Mucosa of descending colon (tissue), 3 donors: ENCODE measurements at regions not wholly inside any gene's neighbourhood (a gene's known extent, or its start where the extent isn't known, plus 50 kb on each side); places are given as distances from the start of the nearest gene placed in this dataset.
"Not testable (repeated sequence)": the region's sequence is repeated elsewhere in the genome, so short reads cannot be mapped to it uniquely, and the experiment has no call there.

Experiments used
- ATAC-seq: fragments of 200-7000 bp; cut with Tn5 transposase; one replicate; pipeline ENCODE4 v1.9.1; 2020; ENCODE audit warnings: mild to moderate bottlenecking, moderate library complexity
- DNase-seq, 3 donors: peaks; one replicate each; pipeline ENCODE4 v3.0.0-alpha.2; 2020
- H3K36me3 ChIP-seq: fragments of 200-600 bp; one replicate; pipeline ENCODE4 v1.8.0; 2021; ENCODE audit warnings: low read depth, mild to moderate bottlenecking
- H3K4me1 ChIP-seq: fragments of 200-600 bp; one replicate; pipeline ENCODE4 v1.8.0; 2021; ENCODE audit warnings: low read depth, mild to moderate bottlenecking
- H3K4me3 ChIP-seq: fragments of 200-600 bp; one replicate; pipeline ENCODE4 v1.8.0; 2021; ENCODE audit warnings: mild to moderate bottlenecking
- H3K9me3 ChIP-seq: fragments of 200-600 bp; one replicate; pipeline ENCODE4 v1.8.0; 2021; ENCODE audit warnings: mild to moderate bottlenecking
- CTCF ChIP-seq: fragments of 200-600 bp; IDR thresholded peaks from one replicate; pipeline ENCODE4 v1.8.0; 2022; ENCODE audit warnings: antibody characterized with exemption, mild to moderate bottlenecking
- intact Hi-C, 2 donors: fragments of 100-400 bp; cut with DNase I in 1 of 2; cut with micrococcal nuclease in 1 of 2; formaldehyde crosslinking; loops; one replicate each; pipeline versions ENCODE4 v1.11.0 to v1.11.1; 2022; cut with DNase I, micrococcal nuclease
- donor health status: DM: no; HTN: no; CAD: no; lungs with moderate emphysema.
- donor health status: DM: no; HTN: no; CAD: no.
- donor health status: DM: no; HTN: yes; CAD: no.

GRCh38 chr9:84514421-84514820 is 155.1 kb upstream of the NTRK2 start:
- no peak for ATAC-seq
- no peak for TF ChIP-seq CTCF
- H3K4me3 ChIP-seq: no peak overlapping the region
- DNase-seq: no peak
- H3K4me1 ChIP-seq: no peaks in the 10 kb centered on the region
- no peaks in the 10 kb centered on the region for H3K36me3 ChIP-seq
- intact Hi-C loops: no loop called here
- H3K9me3 ChIP-seq: no peaks in the 10 kb centered on the region

DNA sequence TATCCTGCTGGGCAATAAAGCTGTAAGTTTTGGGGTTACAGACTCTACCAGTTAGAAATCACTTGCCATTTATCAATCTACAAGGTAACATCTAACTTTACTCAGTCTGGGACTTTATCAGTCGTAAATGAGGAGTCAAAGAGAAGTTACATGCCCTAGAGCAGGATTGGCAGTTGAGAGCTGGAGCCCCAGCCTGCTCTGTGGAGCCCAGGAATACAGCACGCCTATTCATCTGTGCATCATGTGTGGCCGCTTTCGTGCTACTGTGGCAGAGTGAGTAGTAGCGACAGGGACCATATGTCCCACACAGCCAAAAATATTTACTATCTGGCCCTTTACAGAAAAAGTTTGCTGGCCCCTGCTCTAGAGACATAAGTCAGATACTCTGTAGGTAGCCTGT is 152.5 kb upstream of the NTRK2 start:
- Histone ChIP-seq H3K4me3 (no peak overlapping the region), H3K4me1 (no peaks in the 10 kb centered on the region), H3K36me3 (no peaks in the 10 kb centered on the region), H3K9me3 (no peaks in the 10 kb centered on the region)
- no peak for ATAC-seq
- intact Hi-C loops: no loop called here
- no peak for DNase-seq
- TF ChIP-seq CTCF: no peak

- Histone ChIP-seq H3K36me3 (no peaks in the 10 kb centered on the region), H3K4me3 (no peak overlapping the region), H3K9me3 (no peaks in the 10 kb centered on the region), H3K4me1 (no peaks in the 10 kb centered on the region)
- no peak for TF ChIP-seq CTCF
- no peak for ATAC-seq
- no peak for DNase-seq
- intact Hi-C loops: no loop called here
Observed at GRCh38 chr9:84519413-84519812, 150.1 kb upstream of the NTRK2 start.

DNA sequence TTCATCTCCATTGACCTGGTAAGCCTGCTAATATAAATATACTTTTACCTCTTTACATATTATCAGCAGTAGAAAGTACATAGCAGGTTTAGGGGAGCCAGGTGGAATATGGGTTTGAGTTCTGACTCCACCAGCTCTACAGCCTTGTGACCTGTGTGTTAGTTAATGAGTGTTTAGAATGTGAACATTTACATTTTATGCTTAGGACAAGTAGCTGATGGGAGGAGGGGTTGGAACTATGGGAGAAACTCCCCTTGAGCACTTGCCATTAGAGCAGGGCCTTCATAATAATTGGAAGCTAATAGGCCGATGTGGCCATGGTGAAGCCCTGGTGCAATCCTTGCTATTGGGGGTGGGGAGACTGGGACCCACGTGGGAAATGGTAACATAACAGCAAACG is 148.3 kb upstream of the NTRK2 start:
- DNase-seq: no peak

DNA sequence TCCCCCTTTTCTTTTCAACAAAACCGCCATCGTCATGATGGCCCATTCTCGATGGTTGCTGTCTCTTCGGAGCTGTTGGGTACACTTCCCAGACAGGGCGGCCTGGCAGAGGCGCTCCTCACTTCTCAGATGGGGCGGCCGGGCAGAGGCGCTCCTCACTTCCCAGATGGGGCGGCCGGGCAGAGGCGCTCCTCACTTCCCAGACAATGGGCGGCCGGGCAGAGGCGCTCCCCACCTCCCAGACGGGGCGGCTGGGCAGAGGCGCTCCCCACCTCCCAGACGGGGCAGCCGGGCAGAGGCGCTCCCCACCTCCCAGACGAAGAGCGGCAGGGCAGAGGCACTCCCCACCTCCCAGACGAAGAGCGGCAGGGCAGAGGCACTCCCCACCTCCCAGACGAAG is 143.3 kb upstream of the NTRK2 start:
- ATAC-seq, H3K4me3 ChIP-seq, DNase-seq, H3K4me1 ChIP-seq, H3K36me3 ChIP-seq, intact Hi-C loops: not testable (repeated sequence)
- H3K9me3 ChIP-seq: peaks cover 16% of the 10 kb centered on the region

More for the DNA sequence above, 148.3 kb upstream of the NTRK2 start:
- Histone ChIP-seq H3K4me1 (no peaks in the 10 kb centered on the region), H3K9me3 (peaks cover 2% of the 10 kb centered on the region), H3K36me3 (no peaks in the 10 kb centered on the region), H3K4me3 (no peak overlapping the region)
- ATAC-seq: no peak
- intact Hi-C loops: no loop called here
- no peak for TF ChIP-seq CTCF

DNA sequence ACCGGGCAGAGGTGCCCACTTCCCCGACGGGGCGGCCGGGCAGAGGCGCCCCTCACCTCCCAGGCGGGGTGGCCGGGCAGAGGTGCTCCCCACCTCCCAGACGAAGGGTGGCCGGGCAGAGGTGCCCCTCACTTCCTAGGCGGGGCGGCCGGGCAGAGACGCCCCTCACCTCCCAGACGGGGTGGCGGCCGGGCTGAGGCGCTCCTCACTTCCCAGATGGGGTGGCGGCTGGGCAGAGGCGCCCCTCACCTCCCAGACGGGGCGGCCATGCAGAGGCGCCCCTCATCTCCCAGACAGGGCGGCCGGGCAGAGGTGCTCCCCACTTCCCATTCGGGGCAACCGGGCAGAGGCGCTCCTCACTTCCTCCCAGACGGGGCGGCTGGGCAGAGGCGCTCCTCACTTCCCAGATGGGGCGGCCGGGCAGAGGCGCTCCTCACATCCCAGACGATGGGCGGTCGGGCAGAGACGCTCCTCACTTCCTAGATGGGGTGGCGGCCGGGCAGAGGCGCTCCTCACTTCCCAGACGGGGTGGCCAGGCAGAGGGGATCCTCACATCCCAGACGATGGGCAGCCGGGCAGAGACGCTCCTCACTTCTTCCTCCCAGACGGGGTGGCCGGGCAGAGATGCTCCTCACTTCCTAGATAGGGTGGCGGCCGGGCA is 142.3 kb upstream of the NTRK2 start:
- H3K36me3 ChIP-seq, intact Hi-C loops, H3K4me1 ChIP-seq, ATAC-seq, H3K4me3 ChIP-seq, DNase-seq: not testable (repeated sequence)
- peaks cover 16% of the 10 kb centered on the region for H3K9me3 ChIP-seq

- H3K4me1 ChIP-seq, ATAC-seq, intact Hi-C loops, H3K36me3 ChIP-seq, DNase-seq, H3K4me3 ChIP-seq: not testable (repeated sequence)
- H3K9me3 ChIP-seq: peaks cover 10% of the 10 kb centered on the region
Observed at GRCh38 chr9:84535973-84536372, 133.6 kb upstream of the NTRK2 start.
